Activated CD8-positive, alpha-beta memory T cell treated with anti-CD3 and anti-CD28 coated beads, Interleukin-2, amount 50 U/mL, for 48 hours (primary cell): ENCODE measurements at regions not wholly inside any gene's neighbourhood (a gene's known extent, or its start where the extent isn't known, plus 50 kb on each side); places are given as distances from the start of the nearest gene placed in this dataset.
"Not testable (repeated sequence)": the region's sequence is repeated elsewhere in the genome, so short reads cannot be mapped to it uniquely, and the experiment has no call there.

ENCODE experiments used
- DNase-seq: peaks from one replicate; pipeline ENCODE4 v3.0.0-alpha.2; 2020

- no peak for DNase-seq
Measured at GRCh38 chr12:5268424-5269210, 163.3 kb upstream of the NTF3 start.

- no peak for DNase-seq
Measured at GRCh38 chr12:5269846-5270245, 162.1 kb upstream of the NTF3 start.

GRCh38 chr12:5272018-5272785 is 159.7 kb upstream of the NTF3 start:
- DNase-seq: no peak

GRCh38 chr12:5273709-5274108 is 158.2 kb upstream of the NTF3 start:
- DNase-seq: no peak

- DNase-seq: no peak
Measured at GRCh38 chr12:5276327-5276880, 155.5 kb upstream of the NTF3 start.

GRCh38 chr12:5280086-5280485 is 151.8 kb upstream of the NTF3 start:
- no peak for DNase-seq

- DNase-seq: not testable (repeated sequence)
Measured at GRCh38 chr12:5290368-5290767, 141.5 kb upstream of the NTF3 start.

- no peak for DNase-seq
Measured at GRCh38 chr12:5292651-5293050, 139.3 kb upstream of the NTF3 start.

GRCh38 chr12:5293773-5294172 is 138.1 kb upstream of the NTF3 start:
- no peak for DNase-seq

- DNase-seq: no peak
Measured at GRCh38 chr12:5294274-5295070, 137.4 kb upstream of the NTF3 start.

- no peak for DNase-seq
Measured at GRCh38 chr12:5295151-5295550, 136.8 kb upstream of the NTF3 start.

GRCh38 chr12:5295996-5296395 is 135.9 kb upstream of the NTF3 start:
- DNase-seq: no peak

GRCh38 chr12:5301539-5301938 is 130.4 kb upstream of the NTF3 start:
- DNase-seq: no peak

- DNase-seq: no peak
Measured at GRCh38 chr12:5305425-5305824, 126.5 kb upstream of the NTF3 start.

- no peak for DNase-seq
Measured at GRCh38 chr12:5305886-5306545, 125.9 kb upstream of the NTF3 start.

- no peak for DNase-seq
Measured at GRCh38 chr12:5307065-5307464, 124.8 kb upstream of the NTF3 start.

- no peak for DNase-seq
Measured at GRCh38 chr12:5308216-5308615, 123.7 kb upstream of the NTF3 start.

- DNase-seq: no peak
Measured at GRCh38 chr12:5308996-5309395, 122.9 kb upstream of the NTF3 start.

- DNase-seq: no peak
Measured at GRCh38 chr12:5309654-5310053, 122.3 kb upstream of the NTF3 start.

GRCh38 chr12:5310151-5310550 is 121.8 kb upstream of the NTF3 start:
- no peak for DNase-seq

GRCh38 chr12:5317556-5317955 is 114.4 kb upstream of the NTF3 start:
- no peak for DNase-seq

GRCh38 chr12:5318874-5319273 is 113.0 kb upstream of the NTF3 start:
- DNase-seq: no peak
